CD4-positive, alpha-beta T cell treated with Interleukin-17A for 4 hours (primary cell): ENCODE measurements at regions not wholly inside any gene's neighbourhood (a gene's known extent, or its start where the extent isn't known, plus 50 kb on each side); places are given as distances from the start of the nearest gene placed in this dataset.
"Not testable (repeated sequence)": the region's sequence is repeated elsewhere in the genome, so short reads cannot be mapped to it uniquely, and the experiment has no call there.

ENCODE experiments used
- DNase-seq: peaks from one replicate; pipeline ENCODE4 v3.0.0-alpha.2; 2020; ENCODE audit warnings: mixed read lengths

DNA sequence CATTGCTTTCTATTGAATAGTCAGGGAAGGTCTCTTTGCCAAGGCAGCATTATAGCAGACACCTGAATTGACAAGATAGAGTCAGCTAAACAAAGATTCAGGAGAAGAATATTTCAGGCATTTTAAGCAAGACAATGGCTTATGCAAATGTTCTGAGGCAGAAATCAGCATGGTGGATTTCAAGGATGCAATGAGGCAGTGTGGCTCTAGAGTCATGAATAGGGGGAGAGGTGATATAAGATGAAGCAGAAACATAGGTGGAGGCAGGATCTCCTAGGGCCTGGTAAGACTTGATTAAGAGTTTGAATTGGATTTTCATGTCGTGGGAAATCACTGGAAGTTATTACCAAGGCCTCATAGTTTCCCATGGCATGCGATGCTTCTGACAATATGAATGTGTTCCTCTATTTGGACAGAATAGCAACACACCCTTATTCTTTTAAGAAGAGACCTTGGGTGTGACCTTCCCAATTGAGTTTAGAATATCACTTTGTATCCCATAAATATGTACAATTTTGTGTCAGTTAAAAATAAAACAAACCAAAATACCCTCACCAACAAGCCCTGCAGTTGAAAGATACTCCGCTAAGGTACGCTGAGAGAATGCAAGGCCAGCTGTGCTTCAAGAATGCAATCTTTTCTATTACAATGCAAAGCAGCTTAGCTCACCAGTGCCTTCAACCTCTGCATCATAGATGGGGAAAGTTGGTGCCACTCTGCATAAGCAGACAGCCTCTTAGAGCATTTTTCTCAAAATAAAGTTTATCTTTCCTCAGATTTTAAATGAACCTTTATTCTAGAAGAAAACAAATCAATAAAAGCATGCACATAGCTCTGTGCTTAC, 139.6 kb upstream of the SALL1 start:
- DNase-seq = no peak

GRCh38 chr16:51289336-51289735, 138.3 kb upstream of the SALL1 start:
- no peak for DNase-seq

GRCh38 chr16:51287121-51287755, 136.2 kb upstream of the SALL1 start:
- no peak for DNase-seq

- no peak for DNase-seq
Observed at GRCh38 chr16:51286272-51286671, 135.2 kb upstream of the SALL1 start.

- no peak for DNase-seq
Observed at GRCh38 chr16:51276336-51276735, 125.3 kb upstream of the SALL1 start.

DNA sequence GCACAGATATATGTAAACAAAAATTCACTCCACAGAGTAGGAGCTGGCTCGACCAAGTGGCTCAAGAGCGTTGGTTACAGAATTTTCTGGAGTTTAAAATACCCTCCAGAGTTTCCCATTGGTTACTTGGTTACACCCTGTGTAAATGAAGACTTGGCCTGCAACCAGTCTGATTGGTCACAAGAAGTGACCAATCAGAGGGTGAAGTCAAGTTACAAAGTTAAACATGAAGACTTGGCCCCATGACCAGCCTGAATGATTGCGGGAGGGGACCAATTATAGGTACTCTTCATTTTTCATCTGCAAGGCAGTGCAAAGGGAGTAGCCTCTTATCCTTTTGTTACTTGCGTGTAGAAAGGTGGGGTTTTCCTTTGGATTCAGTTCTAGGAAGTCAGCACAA, 121.3 kb upstream of the SALL1 start:
- no peak for DNase-seq

DNA sequence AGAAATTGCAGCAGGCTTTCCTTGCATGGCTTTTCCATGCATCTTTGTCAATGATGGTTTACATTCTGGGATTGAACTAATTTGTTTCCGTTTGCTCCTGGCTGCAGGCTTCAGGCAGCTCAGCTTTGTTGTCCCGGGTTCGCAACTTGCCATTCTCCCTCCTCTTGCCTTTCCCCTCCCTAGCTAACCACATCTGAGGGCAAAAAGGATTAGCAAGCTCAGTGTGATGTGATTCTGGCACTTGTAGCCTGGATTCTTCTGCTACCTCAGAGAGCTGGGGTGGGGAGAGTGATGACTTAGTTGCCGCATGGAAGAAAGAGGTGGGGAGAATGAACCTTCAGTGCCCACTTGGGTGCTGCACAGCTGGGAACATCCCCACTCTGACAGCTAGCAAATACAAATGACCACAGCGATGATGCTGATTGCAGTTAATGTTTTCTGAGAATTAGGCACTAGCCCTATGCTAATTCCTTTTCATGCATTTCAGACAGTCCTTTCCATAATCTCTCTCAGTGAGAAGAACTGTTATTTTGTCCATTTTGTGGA, 120.2 kb upstream of the SALL1 start:
- no peak for DNase-seq

GRCh38 chr16:51268237-51268636, 117.2 kb upstream of the SALL1 start:
- DNase-seq = no peak

- no peak for DNase-seq
Observed at GRCh38 chr16:51267681-51268080, 116.6 kb upstream of the SALL1 start.

DNA sequence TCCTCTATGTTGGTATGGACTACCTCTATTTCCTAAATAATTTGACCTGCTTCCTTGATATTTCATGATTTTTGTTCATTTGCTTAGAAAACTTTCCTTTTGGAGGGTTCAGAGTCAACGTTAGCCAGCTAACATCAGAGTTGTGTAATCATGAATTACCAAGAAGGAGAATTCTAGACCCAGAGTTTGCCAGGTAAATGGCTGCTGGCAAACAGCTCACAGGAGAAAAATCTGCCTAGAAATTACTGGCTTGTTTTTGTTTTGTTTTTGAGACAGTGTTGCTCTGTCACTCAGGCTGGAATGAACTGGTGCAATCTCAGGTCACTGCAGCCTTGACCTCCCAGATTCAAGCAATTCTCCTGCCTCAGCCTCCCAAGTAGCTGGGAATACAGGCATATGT, 111.4 kb upstream of the SALL1 start:
- no peak for DNase-seq

GRCh38 chr16:51261919-51262318, 110.8 kb upstream of the SALL1 start:
- DNase-seq = no peak

GRCh38 chr16:51255349-51255972, 104.4 kb upstream of the SALL1 start:
- DNase-seq = no peak

- DNase-seq = not testable (repeated sequence)
Observed at GRCh38 chr16:51254390-51254789, 103.3 kb upstream of the SALL1 start.

DNA sequence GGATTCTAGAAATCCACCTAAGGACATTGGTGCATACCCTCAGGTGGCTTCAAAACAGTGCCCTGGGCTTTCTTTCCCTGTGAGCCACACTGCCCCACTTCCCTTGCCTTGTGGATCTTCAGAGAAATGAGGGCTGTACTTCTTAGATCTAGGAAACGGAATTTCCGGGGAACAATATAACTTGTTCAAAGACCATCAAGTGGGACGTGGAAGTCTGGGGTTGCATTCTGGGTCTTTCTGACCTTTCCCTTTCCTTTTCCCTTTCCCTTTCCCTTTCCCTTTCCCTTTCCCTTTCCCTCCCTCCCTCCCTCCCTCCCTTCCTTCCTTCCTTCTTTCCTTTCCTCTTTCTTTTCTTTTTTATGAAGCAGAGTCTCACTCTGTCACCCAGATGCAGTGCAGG, 97.1 kb upstream of the SALL1 start:
- DNase-seq = no peak

GRCh38 chr16:51245658-51245995, 94.6 kb upstream of the SALL1 start:
- no peak for DNase-seq

DNA sequence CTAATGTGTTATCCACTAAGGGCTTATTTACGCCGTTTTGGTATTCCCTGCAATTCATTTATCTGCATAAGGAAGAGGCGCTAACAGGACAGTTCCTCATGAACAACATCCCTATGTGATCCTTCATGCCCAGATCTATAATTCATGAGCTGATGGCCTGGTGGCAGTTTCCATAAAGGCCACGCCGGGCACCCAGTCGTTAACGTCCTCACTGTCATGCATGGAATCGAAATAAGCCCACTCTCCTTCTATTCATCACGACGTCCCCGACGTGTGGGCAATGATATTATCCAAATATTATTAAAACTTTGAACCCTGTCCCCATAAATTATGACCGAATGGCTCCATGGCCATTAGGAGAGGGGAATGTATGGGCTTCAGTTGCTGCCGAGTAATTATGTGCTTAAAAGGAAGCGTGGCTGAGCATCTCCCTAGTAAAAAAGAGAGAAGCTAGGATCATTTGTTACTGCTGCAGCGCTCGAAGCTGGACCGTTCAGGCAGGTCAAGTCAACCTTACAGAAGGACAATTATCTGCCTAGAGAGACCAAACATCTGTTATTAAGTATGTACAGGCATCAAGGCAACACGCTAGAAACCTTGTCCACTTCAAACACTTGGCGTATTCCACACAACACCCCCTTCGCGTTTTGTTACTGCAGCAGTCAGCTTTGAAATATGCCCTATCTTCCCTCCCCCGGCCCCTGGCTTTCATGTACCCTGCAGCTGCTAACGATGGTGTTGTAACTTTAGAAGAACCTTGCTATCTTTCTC, 94.0 kb upstream of the SALL1 start:
- DNase-seq = no peak

DNA sequence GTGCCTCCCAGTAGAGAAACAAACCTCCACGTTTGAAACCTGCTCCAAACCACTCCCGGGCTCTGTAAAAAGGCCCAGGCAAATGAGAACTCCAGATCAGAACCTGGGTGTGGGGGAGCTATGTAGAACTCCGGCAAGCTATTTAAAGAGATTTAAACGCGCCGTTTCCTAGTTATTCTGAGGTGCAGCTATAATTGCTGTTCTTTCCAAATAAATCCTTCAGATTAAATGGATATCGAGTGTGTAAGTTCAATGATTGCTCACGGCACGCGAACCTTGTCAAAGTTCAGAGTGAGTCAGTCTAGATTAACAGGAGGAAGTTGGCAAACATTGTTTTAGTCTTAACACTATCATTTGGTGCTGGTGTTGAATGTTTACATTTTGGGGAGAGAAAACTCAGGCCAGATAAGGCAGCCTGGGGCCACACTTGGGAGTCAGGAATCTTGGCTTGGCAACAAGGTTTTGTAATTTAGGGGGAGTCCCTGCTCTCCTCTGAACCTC, 92.9 kb upstream of the SALL1 start:
- DNase-seq = no peak

DNA sequence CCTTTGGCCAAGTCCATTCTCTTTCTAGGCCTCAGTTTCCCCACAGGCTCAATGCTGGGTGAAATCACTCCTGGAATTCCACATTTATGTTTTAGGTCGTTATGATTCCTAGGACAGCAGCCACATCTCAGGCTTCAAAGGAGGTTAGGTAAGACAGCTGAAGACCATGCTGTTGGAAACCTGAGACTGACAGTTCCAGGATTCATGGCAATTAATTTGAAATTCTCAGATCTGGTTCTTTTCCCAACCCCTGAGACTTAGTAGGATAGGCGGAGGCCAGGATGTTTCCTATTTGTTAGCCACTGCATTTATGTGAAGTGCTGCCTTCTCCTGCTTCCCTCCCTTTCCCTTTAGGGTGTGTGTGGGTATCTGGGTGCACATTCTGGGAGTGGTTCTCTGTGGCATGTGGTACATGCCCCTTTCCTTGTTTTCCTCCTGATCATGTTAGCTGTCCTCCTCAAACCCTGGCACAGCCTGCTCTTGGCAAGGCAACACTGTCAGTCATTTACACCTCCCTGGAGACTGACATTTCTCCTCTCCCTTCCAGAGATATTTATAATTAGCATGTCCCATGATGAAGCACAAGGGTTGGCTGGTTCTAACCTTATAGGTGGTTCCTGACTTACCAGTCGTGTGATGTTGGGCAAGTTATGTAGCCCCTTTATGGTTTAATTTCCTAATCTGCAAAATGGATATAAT, 91.4 kb upstream of the SALL1 start:
- DNase-seq = no peak

GRCh38 chr16:51239196-51239595, 88.1 kb upstream of the SALL1 start:
- DNase-seq = no peak

DNA sequence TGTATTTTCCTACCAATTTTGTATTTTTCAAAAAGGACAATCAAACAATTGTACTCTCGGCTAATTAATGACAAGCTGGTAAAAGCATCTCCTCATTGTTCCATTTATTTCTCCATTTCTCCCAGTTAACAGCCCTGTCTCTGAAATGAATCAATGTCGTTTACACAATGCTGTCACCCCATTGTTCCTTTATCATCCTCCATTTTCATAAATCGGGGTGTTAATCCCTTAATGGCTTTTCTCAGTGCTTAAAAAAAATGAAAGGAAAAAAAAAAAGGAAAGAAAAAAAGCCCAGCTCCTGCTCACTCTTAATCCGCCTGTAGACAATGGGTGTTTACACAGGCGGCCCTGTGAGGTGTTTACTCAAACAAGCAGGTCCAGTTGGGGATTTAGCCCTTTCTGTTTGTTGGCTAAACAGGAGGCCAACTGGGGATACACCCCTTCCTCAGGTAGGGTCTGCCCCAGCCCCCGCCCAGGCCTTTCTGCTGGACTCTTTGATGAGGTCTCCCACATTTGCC, 86.8 kb upstream of the SALL1 start:
- DNase-seq = no peak

DNA sequence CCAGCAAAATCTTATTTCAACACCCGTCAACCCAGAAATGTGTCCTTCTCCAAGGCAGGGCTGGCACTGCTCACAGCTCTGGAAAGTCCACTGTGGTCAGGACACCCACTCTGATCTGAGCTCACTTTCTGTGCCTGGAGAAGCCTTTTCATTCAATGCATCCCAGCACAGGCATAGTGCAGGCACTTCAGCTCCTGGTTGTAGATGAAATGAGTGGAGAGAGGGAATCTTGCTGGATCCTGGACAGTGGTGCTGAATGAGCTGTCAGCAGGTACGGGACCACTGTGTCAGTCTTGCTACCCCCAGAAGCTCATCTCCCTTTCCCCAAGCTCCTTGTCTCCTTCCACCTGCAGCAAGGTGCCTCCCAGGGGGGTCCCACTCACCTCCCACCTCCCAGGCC, 86.1 kb upstream of the SALL1 start:
- DNase-seq = no peak

GRCh38 chr16:51236583-51236982, 85.5 kb upstream of the SALL1 start:
- no peak for DNase-seq
